Esophagus squamous epithelium (tissue), 5 donors: ENCODE measurements at regions not wholly inside any gene's neighbourhood (a gene's known extent, or its start where the extent isn't known, plus 50 kb on each side); places are given as distances from the start of the nearest gene placed in this dataset.
"Not testable (repeated sequence)": the region's sequence is repeated elsewhere in the genome, so short reads cannot be mapped to it uniquely, and the experiment has no call there.

Experiments
- DNase-seq: peaks from one replicate; lab custom pipeline; 2025; lab: John Stamatoyannopoulos, UW
- H3K27ac ChIP-seq, 4 donors: fragments of 200-600 bp; sonication (generic); one replicate each; pipeline ENCODE4 v1.5.1; 2016 to 2019; ENCODE audit warnings: mild to moderate bottlenecking in 1 of 4
- H3K27me3 ChIP-seq, 4 donors: fragments of 200-600 bp; sonication (generic); 1 replicate in 3 of 4; 2 replicates in 1 of 4; pipeline versions ENCODE4 v1.5.1 to v1.6.0; 2017 to 2021; ENCODE audit warnings: antibody characterized with exemption in 1 of 4
- H3K36me3 ChIP-seq, 3 donors: fragments of 200-600 bp; sonication (generic); one replicate each; pipeline ENCODE4 v1.5.1; 2016 to 2019
- H3K4me1 ChIP-seq, 3 donors: fragments of 200-600 bp; sonication (generic); one replicate each; pipeline ENCODE4 v1.5.1; 2017 to 2019
- H3K4me3 ChIP-seq, 4 donors: fragments of 200-600 bp; sonication (generic); 1 replicate in 3 of 4; 2 replicates in 1 of 4; pipeline ENCODE4 v1.5.1; 2016 to 2019; ENCODE audit warnings: mild to moderate bottlenecking in 2 of 4, moderate library complexity in 1 of 4
- H3K9me3 ChIP-seq, 3 donors: fragments of 200-600 bp; sonication (generic); one replicate each; pipeline ENCODE4 v1.5.1; 2016 to 2019
- CTCF ChIP-seq, 6 experiments: fragments of 450-650 bp in 4 of 6; fragments of 200-600 bp in 2 of 6; sonication (generic) in 2 of 6; IDR thresholded peaks; one replicate each; pipeline ENCODE4 v1.5.1; 2016 to 2019; ENCODE audit warnings: antibody characterized with exemption in 6 of 6, mild to moderate bottlenecking in 4 of 6, moderate library complexity in 4 of 6
- POLR2A ChIP-seq, 4 donors: fragments of 450-650 bp; IDR thresholded peaks; one replicate each; pipeline ENCODE4 v1.6.1; 2017; ENCODE audit warnings: antibody characterized with exemption in 4 of 4, mild to moderate bottlenecking in 4 of 4, moderate library complexity in 3 of 4
- whole genome bisulfite sequencing, 2 donors: methylation state at CpG; one replicate each; pipeline ENCODE4 v1.1.5; 2018; 5-methylcytosine and 5-hydroxymethylcytosine counted together
- intact Hi-C: fragments of 100-400 bp; cut with DNase I; formaldehyde crosslinking; loops from one replicate; pipeline ENCODE4 v1.15.0; 2022
- donor health status: DM: yes; HTN: yes; CAD: no.

- intact Hi-C loops = no loop called here
- Histone ChIP-seq H3K27me3 (no peaks in the 10 kb centered on the region), H3K27ac (no peak overlapping the region), H3K4me1 (peaks cover 0 to 24% (median 4%) of the 10 kb centered on the region in 3 donors), H3K4me3 (no peak overlapping the region), H3K9me3 (no peaks in the 10 kb centered on the region), H3K36me3 (no peaks in the 10 kb centered on the region)
- 87 to 90% methylated on average over 12 to 13 of the region's 14 CpGs for WGBS, 2 donors
- TF ChIP-seq POLR2A (IDR thresholded peaks at IDR 0.05) = no peak
- no peak for TF ChIP-seq CTCF (IDR thresholded peaks at IDR 0.05)
- DNase-seq = no peak
Measured at GRCh38 chr3:125694761-125695294, 99.5 kb upstream of the OSBPL11 start.

GRCh38 chr3:125695688-125696087 lies 100.4 kb upstream of the OSBPL11 start:
- WGBS, 2 donors = 81 to 90% methylated on average over 6 of the region's 6 CpGs
- Histone ChIP-seq H3K4me1 (peaks cover 0 to 24% (median 4%) of the 10 kb centered on the region in 3 donors), H3K4me3 (no peak overlapping the region), H3K27ac (no peak overlapping the region), H3K9me3 (no peaks in the 10 kb centered on the region), H3K36me3 (no peaks in the 10 kb centered on the region), H3K27me3 (no peaks in the 10 kb centered on the region)
- DNase-seq = no peak
- TF ChIP-seq CTCF (IDR thresholded peaks at IDR 0.05) = no peak
- intact Hi-C loops = no loop called here

GRCh38 chr3:125697126-125697525 lies 101.8 kb upstream of the OSBPL11 start:
- H3K27ac ChIP-seq, intact Hi-C loops, H3K9me3 ChIP-seq, H3K4me3 ChIP-seq, DNase-seq, H3K27me3 ChIP-seq, H3K36me3 ChIP-seq: not testable (repeated sequence)
- WGBS, 2 donors = 33 to 73% methylated on average over 1 to 2 of the region's 2 CpGs
- peaks cover 0 to 24% (median 4%) of the 10 kb centered on the region in 3 donors for H3K4me1 ChIP-seq

GRCh38 chr3:125697979-125698640 lies 102.8 kb upstream of the OSBPL11 start:
- DNase-seq, H3K36me3 ChIP-seq, H3K4me3 ChIP-seq, H3K9me3 ChIP-seq, H3K27me3 ChIP-seq, intact Hi-C loops: not testable (repeated sequence)
- TF ChIP-seq CTCF (IDR thresholded peaks at IDR 0.05) = peak in 4 of 6 experiments; percentile 18 to 49 (median 30)
- peak overlapping the region in 1 of 4 donors; percentile 33 for H3K27ac ChIP-seq
- 49 to 53% methylated on average over 6 to 9 of the region's 13 CpGs for WGBS, 2 donors
- H3K4me1 ChIP-seq = peaks cover 0 to 24% (median 4%) of the 10 kb centered on the region in 3 donors

GRCh38 chr3:125715651-125716050 lies 120.4 kb upstream of the OSBPL11 start:
- intact Hi-C loops = no loop called here
- Histone ChIP-seq H3K27ac (no peak overlapping the region), H3K9me3 (no peaks in the 10 kb centered on the region), H3K27me3 (no peaks in the 10 kb centered on the region), H3K4me1 (no peaks in the 10 kb centered on the region), H3K36me3 (no peaks in the 10 kb centered on the region), H3K4me3 (no peak overlapping the region)
- DNase-seq = no peak
- 93 to 95% methylated on average over 6 to 19 of the region's 24 CpGs for WGBS, 2 donors
- TF ChIP-seq POLR2A (IDR thresholded peaks at IDR 0.05) = no peak
- no peak for TF ChIP-seq CTCF (IDR thresholded peaks at IDR 0.05)

- H3K36me3 ChIP-seq, H3K4me1 ChIP-seq, H3K4me3 ChIP-seq, H3K9me3 ChIP-seq, H3K27ac ChIP-seq, H3K27me3 ChIP-seq, DNase-seq, intact Hi-C loops: not testable (repeated sequence)
- WGBS, 2 donors = 61 to 63% methylated on average over 6 to 10 of the region's 11 CpGs
Measured at GRCh38 chr3:125732151-125732550, 136.9 kb upstream of the OSBPL11 start.

GRCh38 chr3:125741991-125742718 lies 146.9 kb upstream of the OSBPL11 start:
- H3K4me3 ChIP-seq, H3K36me3 ChIP-seq, intact Hi-C loops, H3K4me1 ChIP-seq, DNase-seq, H3K27me3 ChIP-seq, H3K27ac ChIP-seq, H3K9me3 ChIP-seq: not testable (repeated sequence)
- WGBS, 2 donors = 77 to 84% methylated on average over 9 to 11 of the region's 11 CpGs

- H3K4me1 ChIP-seq, H3K4me3 ChIP-seq, H3K27ac ChIP-seq, H3K27me3 ChIP-seq, intact Hi-C loops, H3K36me3 ChIP-seq, H3K9me3 ChIP-seq, DNase-seq: not testable (repeated sequence)
- WGBS, 2 donors = 50 to 54% methylated on average over 2 to 3 of the region's 3 CpGs
Measured at GRCh38 chr3:125742845-125743244, 147.5 kb upstream of the OSBPL11 start.

GRCh38 chr3:125757050-125757449 lies 161.8 kb upstream of the OSBPL11 start:
- DNase-seq, H3K27me3 ChIP-seq, intact Hi-C loops, H3K36me3 ChIP-seq, H3K4me3 ChIP-seq, H3K27ac ChIP-seq, H3K4me1 ChIP-seq, H3K9me3 ChIP-seq: not testable (repeated sequence)
- 71 to 100% methylated on average over 1 of the region's 1 CpG for WGBS, 2 donors
